BE2C (cell line): ENCODE measurements at regions not wholly inside any gene's neighbourhood (a gene's known extent, or its start where the extent isn't known, plus 50 kb on each side); places are given as distances from the start of the nearest gene placed in this dataset.

Source experiments
- DNase-seq: peaks from one replicate; pipeline ENCODE4 v3.0.0-alpha.2; 2020
- H3K27me3 ChIP-seq: fragments of 250-450 bp; sonication (Bioruptor Pico); 2 replicates; pipeline ENCODE4 v1.5.1; 2020; ENCODE audit warnings: mild to moderate bottlenecking
- H3K36me3 ChIP-seq: fragments of 250-450 bp; sonication (Bioruptor Pico); 2 replicates; pipeline ENCODE4 v1.5.1; 2020; ENCODE audit warnings: mild to moderate bottlenecking
- H3K4me1 ChIP-seq: fragments of 250-450 bp; sonication (Bioruptor Pico); 2 replicates; pipeline ENCODE4 v1.5.1; 2020
- H3K4me3 ChIP-seq: 2 replicates; pipeline ENCODE4 v1.5.1; 2011; ENCODE audit warnings: low read depth, low read length
- H3K9me3 ChIP-seq: fragments of 250-450 bp; sonication (Bioruptor Pico); 2 replicates; pipeline ENCODE4 v1.5.1; 2020
- TF ChIP-seq, protein P1 (sequence below): IDR thresholded peaks from 2 replicates; pipeline ENCODE4 v1.5.1; 2012; ENCODE audit warnings: mild to moderate bottlenecking, low read depth, low read length

DNA sequence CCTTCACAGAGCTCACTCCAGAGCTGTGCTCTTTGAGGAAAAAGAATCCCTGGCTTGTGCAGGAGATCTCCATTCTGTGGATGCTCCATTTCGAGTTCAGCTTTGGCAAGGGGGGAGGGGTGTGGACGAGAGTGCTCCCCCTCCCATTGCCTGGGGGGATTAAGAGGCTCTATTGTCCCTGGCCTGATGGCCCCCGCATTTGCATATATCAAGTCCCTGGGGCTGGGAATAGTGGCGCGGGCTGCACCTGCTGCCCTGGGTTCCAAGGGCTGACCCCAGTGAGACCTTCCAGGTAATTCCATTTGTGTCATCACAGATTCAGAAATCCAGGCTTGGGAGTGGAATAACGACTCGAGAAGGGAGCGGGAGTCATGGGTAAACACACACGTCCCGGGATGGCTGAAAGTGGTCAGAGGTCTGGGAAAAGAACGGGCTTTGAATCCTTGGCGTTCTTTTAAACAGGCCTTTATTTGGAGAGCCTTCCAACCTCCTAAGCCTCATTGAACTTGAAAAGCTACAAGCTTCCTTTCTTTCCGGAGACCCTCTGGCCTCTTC lies 479.3 kb downstream of the HS3ST3B1 start:
- no peak for DNase-seq
- Histone ChIP-seq H3K9me3 (no peaks in the 10 kb centered on the region), H3K36me3 (no peaks in the 10 kb centered on the region), H3K4me3 (no peak overlapping the region), H3K4me1 (no peaks in the 10 kb centered on the region), H3K27me3 (no peaks in the 10 kb centered on the region)
- TF ChIP-seq, protein P1, sequence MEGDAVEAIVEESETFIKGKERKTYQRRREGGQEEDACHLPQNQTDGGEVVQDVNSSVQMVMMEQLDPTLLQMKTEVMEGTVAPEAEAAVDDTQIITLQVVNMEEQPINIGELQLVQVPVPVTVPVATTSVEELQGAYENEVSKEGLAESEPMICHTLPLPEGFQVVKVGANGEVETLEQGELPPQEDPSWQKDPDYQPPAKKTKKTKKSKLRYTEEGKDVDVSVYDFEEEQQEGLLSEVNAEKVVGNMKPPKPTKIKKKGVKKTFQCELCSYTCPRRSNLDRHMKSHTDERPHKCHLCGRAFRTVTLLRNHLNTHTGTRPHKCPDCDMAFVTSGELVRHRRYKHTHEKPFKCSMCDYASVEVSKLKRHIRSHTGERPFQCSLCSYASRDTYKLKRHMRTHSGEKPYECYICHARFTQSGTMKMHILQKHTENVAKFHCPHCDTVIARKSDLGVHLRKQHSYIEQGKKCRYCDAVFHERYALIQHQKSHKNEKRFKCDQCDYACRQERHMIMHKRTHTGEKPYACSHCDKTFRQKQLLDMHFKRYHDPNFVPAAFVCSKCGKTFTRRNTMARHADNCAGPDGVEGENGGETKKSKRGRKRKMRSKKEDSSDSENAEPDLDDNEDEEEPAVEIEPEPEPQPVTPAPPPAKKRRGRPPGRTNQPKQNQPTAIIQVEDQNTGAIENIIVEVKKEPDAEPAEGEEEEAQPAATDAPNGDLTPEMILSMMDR, result no peak

DNA sequence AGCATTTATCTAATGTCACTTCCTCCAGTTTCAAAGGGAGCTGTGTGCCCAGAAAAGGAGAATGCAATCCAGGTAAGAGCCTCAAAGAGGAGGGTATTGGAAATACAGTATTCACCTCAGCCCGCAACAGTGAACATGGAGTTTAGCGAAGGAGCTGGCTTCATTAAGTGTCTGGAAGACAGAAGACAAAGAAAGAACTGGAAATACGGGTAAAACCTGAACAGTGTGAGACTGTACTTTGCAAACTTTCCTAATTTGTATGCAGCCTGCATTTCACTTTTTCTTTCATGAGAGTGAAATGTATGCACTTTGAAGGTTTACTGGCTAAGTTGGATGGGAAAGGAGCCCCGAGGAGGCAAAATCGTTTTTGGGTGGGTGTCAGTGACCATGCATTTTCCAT lies 478.4 kb downstream of the HS3ST3B1 start:
- H3K4me1 ChIP-seq, result no peaks in the 10 kb centered on the region
- H3K27me3 ChIP-seq, result no peaks in the 10 kb centered on the region
- no peaks in the 10 kb centered on the region for H3K9me3 ChIP-seq
- TF ChIP-seq, protein P1, result no peak
- DNase-seq, result no peak
- H3K36me3 ChIP-seq, result no peaks in the 10 kb centered on the region
- no peak overlapping the region for H3K4me3 ChIP-seq

DNA sequence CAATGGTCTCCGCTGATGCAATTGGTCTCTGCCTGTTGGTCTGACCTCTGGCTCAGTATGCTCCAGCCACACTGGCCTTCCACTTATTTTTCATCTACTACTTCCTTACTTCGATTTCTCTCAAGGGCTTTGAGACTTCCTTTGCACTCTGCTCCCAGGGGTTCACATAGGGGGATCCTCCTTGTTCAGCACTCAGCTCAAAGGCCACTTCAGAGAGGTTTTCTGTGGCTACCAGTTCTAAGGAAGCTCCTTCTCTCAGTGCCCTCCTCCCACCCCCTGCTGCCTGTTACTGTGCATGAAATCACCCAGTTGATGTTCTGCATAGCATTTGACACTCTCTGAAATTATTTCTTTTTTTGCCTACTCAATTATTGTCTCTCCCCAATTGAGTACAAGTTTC lies 476.4 kb downstream of the HS3ST3B1 start:
- Histone ChIP-seq H3K4me1 (no peaks in the 10 kb centered on the region), H3K4me3 (no peak overlapping the region), H3K36me3 (no peaks in the 10 kb centered on the region), H3K9me3 (no peaks in the 10 kb centered on the region), H3K27me3 (no peaks in the 10 kb centered on the region)
- DNase-seq, result no peak
- TF ChIP-seq, protein P1, result no peak

GRCh38 chr17:14776791-14777190 lies 475.9 kb downstream of the HS3ST3B1 start:
- Histone ChIP-seq H3K36me3 (no peaks in the 10 kb centered on the region), H3K4me3 (no peak overlapping the region), H3K4me1 (no peaks in the 10 kb centered on the region), H3K9me3 (no peaks in the 10 kb centered on the region), H3K27me3 (no peaks in the 10 kb centered on the region)
- TF ChIP-seq, protein P1, result no peak
- DNase-seq, result no peak

- Histone ChIP-seq H3K36me3 (no peaks in the 10 kb centered on the region), H3K9me3 (no peaks in the 10 kb centered on the region), H3K4me1 (no peaks in the 10 kb centered on the region), H3K27me3 (no peaks in the 10 kb centered on the region), H3K4me3 (no peak overlapping the region)
- DNase-seq, result no peak
- TF ChIP-seq, protein P1, result no peak
These were observed 475.0 kb downstream of the HS3ST3B1 start for GRCh38 chr17:14775731-14776492.

DNA sequence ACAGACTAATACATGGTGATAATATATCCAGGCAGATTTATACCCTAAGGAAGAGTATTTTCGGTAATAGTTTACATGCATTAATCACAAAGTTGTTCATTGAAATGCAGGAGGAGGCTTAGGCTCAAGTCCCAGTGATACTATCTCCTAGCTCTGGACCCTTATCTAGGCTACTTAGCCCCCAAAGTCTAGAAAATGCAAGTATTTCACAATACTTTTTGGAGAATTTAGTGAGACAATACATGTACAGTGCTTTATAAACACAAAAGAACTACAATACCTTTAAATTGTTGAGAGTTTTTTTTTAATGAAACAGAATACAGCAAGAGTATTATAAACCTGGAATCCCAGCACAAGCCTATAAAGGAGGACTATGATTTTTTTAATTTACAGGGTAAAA lies 473.9 kb downstream of the HS3ST3B1 start:
- TF ChIP-seq, protein P1, result no peak
- DNase-seq, result no peak
- Histone ChIP-seq H3K27me3 (no peaks in the 10 kb centered on the region), H3K36me3 (no peaks in the 10 kb centered on the region), H3K9me3 (no peaks in the 10 kb centered on the region), H3K4me1 (no peaks in the 10 kb centered on the region), H3K4me3 (no peak overlapping the region)
